G401.6 (cell line): ENCODE measurements at regions not wholly inside any gene's neighbourhood (a gene's known extent, or its start where the extent isn't known, plus 50 kb on each side); places are given as distances from the start of the nearest gene placed in this dataset.

ENCODE experiments used
- FAIRE-seq: peaks from 2 replicates; lab custom pipeline; 2012; peaks lifted over from hg19 to GRCh38; lab: Jason Lieb, UNC

- no peak for FAIRE-seq
Measured at GRCh38 chr16:8519179-8519578, 71.1 kb downstream of the TMEM114 start.

GRCh38 chr16:8517280-8517679 is 73.0 kb downstream of the TMEM114 start:
- no peak for FAIRE-seq

GRCh38 chr16:8516471-8516870 is 73.8 kb downstream of the TMEM114 start:
- FAIRE-seq, result no peak

GRCh38 chr16:8512941-8513624 is 77.2 kb downstream of the TMEM114 start:
- FAIRE-seq, result no peak

GRCh38 chr16:8511464-8511863 is 78.8 kb downstream of the TMEM114 start:
- no peak for FAIRE-seq

GRCh38 chr16:8510160-8510559 is 80.2 kb downstream of the TMEM114 start:
- FAIRE-seq, result no peak

GRCh38 chr16:8505327-8505991 is 84.9 kb downstream of the TMEM114 start:
- no peak for FAIRE-seq

- FAIRE-seq, result no peak
Measured at GRCh38 chr16:8502446-8502845, 87.9 kb downstream of the TMEM114 start.

- no peak for FAIRE-seq
Measured at GRCh38 chr16:8500351-8500750, 90.0 kb downstream of the TMEM114 start.

GRCh38 chr16:8496364-8496763 is 93.9 kb downstream of the TMEM114 start:
- FAIRE-seq, result no peak

- no peak for FAIRE-seq
Measured at GRCh38 chr16:8493972-8494371, 96.3 kb downstream of the TMEM114 start.

- FAIRE-seq, result no peak
Measured at GRCh38 chr16:8492690-8493089, 97.6 kb downstream of the TMEM114 start.

GRCh38 chr16:8489580-8489979 is 100.7 kb downstream of the TMEM114 start:
- no peak for FAIRE-seq

GRCh38 chr16:8486985-8487384 is 103.3 kb downstream of the TMEM114 start:
- FAIRE-seq, result no peak

GRCh38 chr16:8483396-8483795 is 106.9 kb downstream of the TMEM114 start:
- FAIRE-seq, result no peak

- FAIRE-seq, result no peak
Measured at GRCh38 chr16:8481810-8482209, 108.5 kb downstream of the TMEM114 start.

- no peak for FAIRE-seq
Measured at GRCh38 chr16:8476824-8477223, 113.5 kb downstream of the TMEM114 start.

GRCh38 chr16:8474587-8474986 is 115.7 kb downstream of the TMEM114 start:
- no peak for FAIRE-seq

- FAIRE-seq, result no peak
Measured at GRCh38 chr16:8469102-8469778, 121.1 kb downstream of the TMEM114 start.

- no peak for FAIRE-seq
Measured at GRCh38 chr16:8464979-8465378, 125.3 kb downstream of the TMEM114 start.

- FAIRE-seq, result no peak
Measured at GRCh38 chr16:8459085-8459733, 131.1 kb downstream of the TMEM114 start.

GRCh38 chr16:8458481-8459046 is 131.7 kb downstream of the TMEM114 start:
- FAIRE-seq, result no peak

- FAIRE-seq, result no peak
Measured at GRCh38 chr16:8453359-8453758, 137.0 kb downstream of the TMEM114 start.
